ENCODE measurements at regions not wholly inside any gene's neighbourhood (a gene's known extent, or its start where the extent isn't known, plus 50 kb on each side); places are given as distances from the start of the nearest gene placed in this dataset.

DNA sequence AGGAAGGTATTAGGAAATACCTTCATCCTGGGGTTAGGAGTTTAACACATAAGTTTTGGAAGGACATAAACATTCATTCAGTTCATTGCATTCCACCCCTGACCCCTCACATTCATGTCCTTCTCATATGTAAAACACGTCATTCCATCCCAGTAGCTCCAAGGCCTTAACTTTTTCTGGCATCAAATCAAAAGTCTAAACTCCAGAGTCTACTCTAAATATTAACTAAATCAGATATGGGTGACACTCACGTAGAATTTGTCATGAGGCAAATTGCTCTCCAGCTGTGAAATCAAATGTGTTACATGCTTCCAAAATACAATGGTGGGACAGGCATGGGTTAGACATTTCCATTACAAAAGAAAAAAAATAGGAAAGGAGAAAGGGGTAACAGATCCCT lies 298.2 kb upstream of the LRRC7 start:
- no peak for TF ChIP-seq TARDBP (IDR thresholded peaks at IDR 0.05)
- TF ChIP-seq, protein P1, sequence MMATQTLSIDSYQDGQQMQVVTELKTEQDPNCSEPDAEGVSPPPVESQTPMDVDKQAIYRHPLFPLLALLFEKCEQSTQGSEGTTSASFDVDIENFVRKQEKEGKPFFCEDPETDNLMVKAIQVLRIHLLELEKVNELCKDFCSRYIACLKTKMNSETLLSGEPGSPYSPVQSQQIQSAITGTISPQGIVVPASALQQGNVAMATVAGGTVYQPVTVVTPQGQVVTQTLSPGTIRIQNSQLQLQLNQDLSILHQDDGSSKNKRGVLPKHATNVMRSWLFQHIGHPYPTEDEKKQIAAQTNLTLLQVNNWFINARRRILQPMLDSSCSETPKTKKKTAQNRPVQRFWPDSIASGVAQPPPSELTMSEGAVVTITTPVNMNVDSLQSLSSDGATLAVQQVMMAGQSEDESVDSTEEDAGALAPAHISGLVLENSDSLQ (IDR thresholded peaks at IDR 0.05): no peak
- TF ChIP-seq FOXK2 (IDR thresholded peaks at IDR 0.05): no peak
- no peak for TF ChIP-seq LEF1 (IDR thresholded peaks at IDR 0.05; ENCODE audit: borderline replicate concordance)
- no peak for TF ChIP-seq SUZ12 (IDR thresholded peaks at IDR 0.05)
- TF ChIP-seq NFRKB (IDR thresholded peaks at IDR 0.05): no peak
- no peak for TF ChIP-seq FOXA1 (IDR thresholded peaks at IDR 0.05)
- TF ChIP-seq FOXM1 (IDR thresholded peaks at IDR 0.05; ENCODE audit: borderline replicate concordance): no peak
- no peak for TF ChIP-seq BHLHE40 (IDR thresholded peaks at IDR 0.05; ENCODE audit: borderline replicate concordance)
- no peak for TF ChIP-seq SP1 (IDR thresholded peaks at IDR 0.05)
- TF ChIP-seq ELF4 (IDR thresholded peaks at IDR 0.05): no peak
- TF ChIP-seq ZNF384 (IDR thresholded peaks at IDR 0.05): no peak
- no peak for TF ChIP-seq L3MBTL2 (conservative IDR thresholded peaks at IDR 0.05)

Data from HEK293T (cell line).